ENCODE measurements at regions not wholly inside any gene's neighbourhood (a gene's known extent, or its start where the extent isn't known, plus 50 kb on each side); places are given as distances from the start of the nearest gene placed in this dataset.

- 92% methylated on average over 5 of the region's 5 CpGs for WGBS
- Histone ChIP-seq H3K9me3 (ENCODE audit: control insufficient read depth in 4 of 4, low read length in 3 of 4) (no peaks in the 10 kb centered on the region), H3K4me3 (ENCODE audit: low read depth in 1 of 3, low read length in 3 of 3) (no peak overlapping the region), H3K9ac (ENCODE audit: low read depth in 1 of 2, low read length in 2 of 2) (no peak overlapping the region), H3K27me3 (ENCODE audit: control insufficient read depth in 4 of 4, insufficient read depth in 4 of 4, low read length in 3 of 4) (no peaks in the 10 kb centered on the region), H3K4me1 (ENCODE audit: control insufficient read depth in 4 of 4, insufficient read depth in 4 of 4, low read length in 3 of 4) (no peaks in the 10 kb centered on the region), H3K27ac (ENCODE audit: low read depth in 1 of 2, low read length in 2 of 2) (no peak overlapping the region), H3K36me3 (ENCODE audit: control insufficient read depth in 4 of 4, insufficient read depth in 3 of 4, low read depth in 1 of 4, low read length in 3 of 4) (no peaks in the 10 kb centered on the region)
- TF ChIP-seq YY1 (IDR thresholded peaks at IDR 0.05) (no peak), ZBTB33 (IDR thresholded peaks at IDR 0.05) (no peak), NR2F2 (IDR thresholded peaks at IDR 0.05) (no peak)
- DNase-seq (ENCODE audit: low spot score) = no peak
Observed at GRCh38 chr2:215772634-215773563, 240.5 kb downstream of the MREG start.

GRCh38 chr2:215772003-215772402 lies 241.3 kb downstream of the MREG start:
- TF ChIP-seq HNF4A (conservative IDR thresholded peaks at IDR 0.05) (no peak), GABPA (IDR thresholded peaks at IDR 0.05 in 1 of 2, conservative IDR thresholded peaks at IDR 0.05 in 1 of 2) (no peak), FOXA1 (IDR thresholded peaks at IDR 0.05) (no peak), FOXA2 (IDR thresholded peaks at IDR 0.05) (no peak), NR2F2 (IDR thresholded peaks at IDR 0.05) (no peak), ZBTB33 (IDR thresholded peaks at IDR 0.05) (no peak), MAX (IDR thresholded peaks at IDR 0.05) (no peak), REST (IDR thresholded peaks at IDR 0.05) (no peak), TAF1 (conservative IDR thresholded peaks at IDR 0.05) (no peak), ATF3 (IDR thresholded peaks at IDR 0.05) (no peak), EGR1 (IDR thresholded peaks at IDR 0.05; ENCODE audit: low read depth in 2 of 2) (no peak), CTCF (IDR thresholded peaks at IDR 0.05; ENCODE audit: low read depth, low read length, missing input control) (no peak), YY1 (IDR thresholded peaks at IDR 0.05) (no peak), HNF4G (IDR thresholded peaks at IDR 0.05) (no peak), RXRA (IDR thresholded peaks at IDR 0.05) (no peak)
- Histone ChIP-seq H3K9me3 (ENCODE audit: control insufficient read depth in 4 of 4, low read length in 3 of 4) (no peaks in the 10 kb centered on the region), H3K36me3 (ENCODE audit: control insufficient read depth in 4 of 4, insufficient read depth in 3 of 4, low read depth in 1 of 4, low read length in 3 of 4) (no peaks in the 10 kb centered on the region), H3K27ac (ENCODE audit: low read depth in 1 of 2, low read length in 2 of 2) (no peak overlapping the region), H3K4me3 (ENCODE audit: low read depth in 1 of 3, low read length in 3 of 3) (no peak overlapping the region), H3K4me1 (ENCODE audit: control insufficient read depth in 4 of 4, insufficient read depth in 4 of 4, low read length in 3 of 4) (no peaks in the 10 kb centered on the region), H3K9ac (ENCODE audit: low read depth in 1 of 2, low read length in 2 of 2) (no peak overlapping the region), H3K27me3 (ENCODE audit: control insufficient read depth in 4 of 4, insufficient read depth in 4 of 4, low read length in 3 of 4) (no peaks in the 10 kb centered on the region)
- no peak for DNase-seq (ENCODE audit: low spot score)
- 65% methylated on average over 1 of the region's 1 CpG for WGBS

Measured in liver (tissue), 8 donors.